Breast epithelium (tissue), 4 donors: ENCODE measurements at regions not wholly inside any gene's neighbourhood (a gene's known extent, or its start where the extent isn't known, plus 50 kb on each side); places are given as distances from the start of the nearest gene placed in this dataset.

Experiments used
- DNase-seq, 2 donors: peaks; one replicate each; pipeline ENCODE4 v3.0.0-alpha.2; 2019; ENCODE audit warnings: low spot score in 2 of 2
- H3K27ac ChIP-seq, 2 donors: fragments of 200-600 bp; sonication (generic) in 1 of 2; one replicate each; pipeline ENCODE4 v1.5.1; 2016 to 2019; ENCODE audit warnings: mild to moderate bottlenecking in 1 of 2
- H3K27me3 ChIP-seq, 2 donors: fragments of 200-600 bp; sonication (generic) in 1 of 2; one replicate each; pipeline versions ENCODE4 v1.5.1 to v1.6.0; 2017 to 2019; ENCODE audit warnings: control low read depth in 1 of 2, mild to moderate bottlenecking in 1 of 2
- H3K36me3 ChIP-seq: fragments of 200-600 bp; one replicate; pipeline ENCODE4 v1.5.1; 2019
- H3K4me1 ChIP-seq, 2 donors: fragments of 200-600 bp; sonication (generic); one replicate each; pipeline ENCODE4 v1.5.1; 2016 to 2019; ENCODE audit warnings: control low read depth in 1 of 2
- H3K4me3 ChIP-seq, 3 donors: fragments of 200-600 bp; sonication (generic); 1 replicate in 2 of 3; 2 replicates in 1 of 3; pipeline ENCODE4 v1.5.1; 2016 to 2019; ENCODE audit warnings: mild to moderate bottlenecking in 3 of 3, moderate library complexity in 2 of 3
- H3K9me3 ChIP-seq, 2 donors: fragments of 200-600 bp; sonication (generic) in 1 of 2; one replicate each; pipeline ENCODE4 v1.5.1; 2016 to 2019; ENCODE audit warnings: control low read depth in 1 of 2
- CTCF ChIP-seq, 3 donors: fragments of 450-650 bp; IDR thresholded peaks; one replicate each; pipeline ENCODE4 v1.5.1; 2016 to 2017; ENCODE audit warnings: antibody characterized with exemption in 3 of 3, mild to moderate bottlenecking in 3 of 3, moderate library complexity in 3 of 3
- POLR2A ChIP-seq: fragments of 450-650 bp; IDR thresholded peaks from one replicate; pipeline ENCODE4 v1.6.1; 2016; ENCODE audit warnings: antibody characterized with exemption, mild to moderate bottlenecking, moderate library complexity
- POLR2AphosphoS5 ChIP-seq, 3 donors: sonication (generic); formaldehyde crosslinking; IDR thresholded peaks; one replicate each; pipeline ENCODE4 v1.6.1; 2017; ENCODE audit warnings: antibody characterized with exemption in 3 of 3
- intact Hi-C: fragments of 100-400 bp; cut with DNase I; formaldehyde crosslinking; loops from one replicate; pipeline ENCODE4 v1.15.1; 2023; ENCODE audit warnings: low total_unique reads

GRCh38 chr1:199851439-199852140, 175.9 kb upstream of the NR5A2 start:
- no peak overlapping the region for H3K4me3 ChIP-seq
- no peaks in the 10 kb centered on the region for H3K4me1 ChIP-seq
- no peaks in the 10 kb centered on the region for H3K36me3 ChIP-seq
- DNase-seq: no peak
- intact Hi-C loops: no loop called here
- no peak overlapping the region for H3K27ac ChIP-seq
- TF ChIP-seq POLR2A (no peak), POLR2AphosphoS5 (IDR thresholded peaks at IDR 0.05) (no peak), CTCF (IDR thresholded peaks at IDR 0.05) (no peak)
- no peaks in the 10 kb centered on the region for H3K27me3 ChIP-seq
- no peaks in the 10 kb centered on the region for H3K9me3 ChIP-seq

GRCh38 chr1:199854686-199855321, 172.7 kb upstream of the NR5A2 start:
- H3K4me3 ChIP-seq: no peak overlapping the region
- H3K9me3 ChIP-seq: no peaks in the 10 kb centered on the region

GRCh38 chr1:199855580-199855979, 171.9 kb upstream of the NR5A2 start:
- H3K4me1 ChIP-seq: no peaks in the 10 kb centered on the region
- no peaks in the 10 kb centered on the region for H3K9me3 ChIP-seq
- no peaks in the 10 kb centered on the region for H3K27me3 ChIP-seq
- no peak overlapping the region for H3K27ac ChIP-seq
- DNase-seq: no peak
- H3K36me3 ChIP-seq: no peaks in the 10 kb centered on the region
- no peak overlapping the region for H3K4me3 ChIP-seq
- TF ChIP-seq POLR2A (no peak), CTCF (IDR thresholded peaks at IDR 0.05) (no peak), POLR2AphosphoS5 (IDR thresholded peaks at IDR 0.05) (no peak)
- intact Hi-C loops: no loop called here

More at GRCh38 chr1:199854686-199855321, 172.7 kb upstream of the NR5A2 start:
- Histone ChIP-seq H3K27ac (no peak overlapping the region), H3K4me1 (no peaks in the 10 kb centered on the region), H3K27me3 (no peaks in the 10 kb centered on the region), H3K36me3 (no peaks in the 10 kb centered on the region)
- intact Hi-C loops: no loop called here
- no peak for TF ChIP-seq POLR2A
- DNase-seq: no peak

GRCh38 chr1:199856216-199856780, 171.2 kb upstream of the NR5A2 start:
- H3K36me3 ChIP-seq: no peaks in the 10 kb centered on the region
- H3K27ac ChIP-seq: no peak overlapping the region
- intact Hi-C loops: no loop called here
- H3K27me3 ChIP-seq: no peaks in the 10 kb centered on the region
- no peaks in the 10 kb centered on the region for H3K4me1 ChIP-seq
- DNase-seq: no peak
- H3K4me3 ChIP-seq: no peak overlapping the region
- no peaks in the 10 kb centered on the region for H3K9me3 ChIP-seq
- TF ChIP-seq CTCF (IDR thresholded peaks at IDR 0.05) (no peak), POLR2A (no peak), POLR2AphosphoS5 (IDR thresholded peaks at IDR 0.05) (no peak)

- Histone ChIP-seq H3K27ac (no peak overlapping the region), H3K9me3 (no peaks in the 10 kb centered on the region), H3K36me3 (no peaks in the 10 kb centered on the region), H3K27me3 (no peaks in the 10 kb centered on the region), H3K4me3 (no peak overlapping the region), H3K4me1 (no peaks in the 10 kb centered on the region)
- DNase-seq: no peak
- no peak for TF ChIP-seq POLR2AphosphoS5 (IDR thresholded peaks at IDR 0.05)
- no peak for TF ChIP-seq POLR2A
- intact Hi-C loops: no loop called here
These were observed 170.4 kb upstream of the NR5A2 start for GRCh38 chr1:199857108-199857507.

GRCh38 chr1:199857516-199857915, 170.0 kb upstream of the NR5A2 start:
- H3K36me3 ChIP-seq: no peaks in the 10 kb centered on the region
- TF ChIP-seq CTCF (IDR thresholded peaks at IDR 0.05): no peak
- TF ChIP-seq POLR2A: no peak
- no peak for TF ChIP-seq POLR2AphosphoS5 (IDR thresholded peaks at IDR 0.05)
- intact Hi-C loops: no loop called here
- no peak overlapping the region for H3K4me3 ChIP-seq
- H3K27ac ChIP-seq: no peak overlapping the region
- no peak for DNase-seq
- H3K9me3 ChIP-seq: no peaks in the 10 kb centered on the region
- H3K27me3 ChIP-seq: no peaks in the 10 kb centered on the region
- no peaks in the 10 kb centered on the region for H3K4me1 ChIP-seq
